ENCODE measurements at regions not wholly inside any gene's neighbourhood (a gene's known extent, or its start where the extent isn't known, plus 50 kb on each side); places are given as distances from the start of the nearest gene placed in this dataset.
"Not testable (repeated sequence)": the region's sequence is repeated elsewhere in the genome, so short reads cannot be mapped to it uniquely, and the experiment has no call there.

DNA sequence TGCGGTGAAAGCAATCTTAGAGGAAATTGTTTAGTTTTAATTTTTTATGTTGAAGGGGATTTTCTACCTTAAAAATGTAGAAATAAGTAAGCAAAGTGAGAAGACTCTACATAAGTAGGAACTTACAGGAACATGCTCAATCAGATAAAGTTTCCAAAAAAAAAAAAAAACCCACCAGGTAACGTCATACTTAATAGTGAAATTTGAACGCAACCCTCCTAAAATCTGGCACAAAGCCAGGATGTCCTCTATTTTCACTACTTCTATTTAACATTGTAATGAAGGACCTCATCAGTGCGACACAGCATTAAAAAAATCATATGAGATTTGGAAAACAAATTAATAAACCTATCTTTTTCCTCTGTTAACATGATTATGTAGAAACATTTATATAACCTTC, 135.0 kb upstream of the FAT4 start:
- Histone ChIP-seq H3K9me3 (replicated peaks; ENCODE audit: insufficient read depth, low read length) (no peaks in the 10 kb centered on the region), H3K79me2 (ENCODE audit: low read length) (no peaks in the 10 kb centered on the region), H2AFZ (ENCODE audit: low read length) (no peak overlapping the region), H3K27ac (ENCODE audit: low read length) (no peak overlapping the region), H3K36me3 (replicated peaks; ENCODE audit: insufficient read depth, low read length) (no peaks in the 10 kb centered on the region), H3K4me2 (ENCODE audit: low read depth, low read length) (no peak overlapping the region), H3K9me2 (replicated peaks; ENCODE audit: insufficient read depth, low read length) (no peaks in the 10 kb centered on the region), H3K4me3 (ENCODE audit: low read length) (no peak overlapping the region), H3K9ac (ENCODE audit: low read length) (no peak overlapping the region), H3F3A (ENCODE audit: insufficient read depth, low read length) (no peaks in the 10 kb centered on the region), H3K4me1 (ENCODE audit: low read length) (no peaks in the 10 kb centered on the region), H3K27me3 (replicated peaks; ENCODE audit: insufficient read depth, low read length) (no peaks in the 10 kb centered on the region), H4K20me1 (ENCODE audit: insufficient read depth, low read length) (no peaks in the 10 kb centered on the region)
- no peak for DNase-seq
- TF ChIP-seq EZH2phosphoT487 (IDR thresholded peaks at IDR 0.05; ENCODE audit: low read length) (no peak), EZH2 (optimal IDR thresholded peaks at IDR 0.05; ENCODE audit: low read depth, low read length) (no peak)
- TF ChIP-seq, protein P1, sequence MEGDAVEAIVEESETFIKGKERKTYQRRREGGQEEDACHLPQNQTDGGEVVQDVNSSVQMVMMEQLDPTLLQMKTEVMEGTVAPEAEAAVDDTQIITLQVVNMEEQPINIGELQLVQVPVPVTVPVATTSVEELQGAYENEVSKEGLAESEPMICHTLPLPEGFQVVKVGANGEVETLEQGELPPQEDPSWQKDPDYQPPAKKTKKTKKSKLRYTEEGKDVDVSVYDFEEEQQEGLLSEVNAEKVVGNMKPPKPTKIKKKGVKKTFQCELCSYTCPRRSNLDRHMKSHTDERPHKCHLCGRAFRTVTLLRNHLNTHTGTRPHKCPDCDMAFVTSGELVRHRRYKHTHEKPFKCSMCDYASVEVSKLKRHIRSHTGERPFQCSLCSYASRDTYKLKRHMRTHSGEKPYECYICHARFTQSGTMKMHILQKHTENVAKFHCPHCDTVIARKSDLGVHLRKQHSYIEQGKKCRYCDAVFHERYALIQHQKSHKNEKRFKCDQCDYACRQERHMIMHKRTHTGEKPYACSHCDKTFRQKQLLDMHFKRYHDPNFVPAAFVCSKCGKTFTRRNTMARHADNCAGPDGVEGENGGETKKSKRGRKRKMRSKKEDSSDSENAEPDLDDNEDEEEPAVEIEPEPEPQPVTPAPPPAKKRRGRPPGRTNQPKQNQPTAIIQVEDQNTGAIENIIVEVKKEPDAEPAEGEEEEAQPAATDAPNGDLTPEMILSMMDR (IDR thresholded peaks at IDR 0.05; ENCODE audit: low read length), result no peak

DNA sequence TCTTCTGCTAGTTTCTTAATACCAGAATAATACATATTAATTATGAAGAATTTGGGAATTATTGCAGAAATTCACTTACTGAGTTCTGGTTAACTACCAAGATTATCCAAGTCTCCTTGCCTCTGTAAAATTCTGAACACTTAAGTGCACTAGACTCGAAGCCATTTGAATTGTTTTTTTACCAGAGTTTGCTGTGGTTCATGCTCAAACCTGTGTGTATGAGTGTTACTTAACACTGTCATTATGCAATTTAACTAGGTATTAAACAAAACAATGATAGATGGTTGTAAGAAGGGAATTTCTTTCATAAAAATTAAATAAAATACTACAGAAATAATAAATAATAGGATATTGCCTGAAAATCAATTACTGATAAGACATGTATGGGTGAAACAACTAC, 145.6 kb upstream of the FAT4 start:
- H3K9me3 ChIP-seq (replicated peaks; ENCODE audit: insufficient read depth, low read length), result no peaks in the 10 kb centered on the region
- no peak overlapping the region for H3K4me2 ChIP-seq (ENCODE audit: low read depth, low read length)
- no peaks in the 10 kb centered on the region; the same call in 1 of the 2 replicates for H3K9me2 ChIP-seq (replicated peaks; ENCODE audit: insufficient read depth, low read length)
- no peaks in the 10 kb centered on the region for H3K36me3 ChIP-seq (replicated peaks; ENCODE audit: insufficient read depth, low read length)
- no peaks in the 10 kb centered on the region for H3F3A ChIP-seq (ENCODE audit: insufficient read depth, low read length)
- H3K27me3 ChIP-seq (replicated peaks; ENCODE audit: insufficient read depth, low read length), result no peaks in the 10 kb centered on the region
- DNase-seq, result no peak
- no peak overlapping the region for H2AFZ ChIP-seq (ENCODE audit: low read length)
- H3K9ac ChIP-seq (ENCODE audit: low read length), result no peak overlapping the region
- no peak overlapping the region for H3K4me3 ChIP-seq (ENCODE audit: low read length)
- H3K4me1 ChIP-seq (ENCODE audit: low read length), result no peaks in the 10 kb centered on the region
- H4K20me1 ChIP-seq (ENCODE audit: insufficient read depth, low read length), result no peaks in the 10 kb centered on the region
- no peaks in the 10 kb centered on the region for H3K79me2 ChIP-seq (ENCODE audit: low read length)
- TF ChIP-seq, protein P1 (IDR thresholded peaks at IDR 0.05; ENCODE audit: low read length), result no peak
- TF ChIP-seq EZH2phosphoT487 (IDR thresholded peaks at IDR 0.05; ENCODE audit: low read length), result no peak
- TF ChIP-seq EZH2 (optimal IDR thresholded peaks at IDR 0.05; ENCODE audit: low read depth, low read length), result no peak
- H3K27ac ChIP-seq (ENCODE audit: low read length), result no peak overlapping the region

DNA sequence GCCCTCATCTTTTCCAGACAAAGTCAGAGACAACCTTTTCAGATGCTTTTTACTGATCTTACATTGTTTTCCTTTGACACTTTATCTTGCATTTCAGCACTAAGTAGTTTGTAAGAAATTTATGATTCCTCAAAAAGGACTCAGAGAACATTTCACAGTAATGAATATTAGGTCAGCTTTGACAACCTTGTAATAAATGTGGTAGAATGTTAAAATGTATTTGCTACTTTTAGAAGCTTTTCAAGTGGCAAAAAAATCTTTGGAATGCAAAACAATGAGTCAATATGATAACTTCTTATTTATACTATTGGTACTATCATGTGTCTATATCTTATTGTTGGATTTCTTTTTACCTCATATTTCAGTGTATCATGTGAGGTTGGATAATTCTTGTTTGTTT, 146.2 kb upstream of the FAT4 start:
- H3F3A ChIP-seq (ENCODE audit: insufficient read depth, low read length), result no peaks in the 10 kb centered on the region
- H3K27me3 ChIP-seq (replicated peaks; ENCODE audit: insufficient read depth, low read length), result no peaks in the 10 kb centered on the region
- no peaks in the 10 kb centered on the region for H3K79me2 ChIP-seq (ENCODE audit: low read length)
- no peaks in the 10 kb centered on the region for H4K20me1 ChIP-seq (ENCODE audit: insufficient read depth, low read length)
- H3K36me3 ChIP-seq (replicated peaks; ENCODE audit: insufficient read depth, low read length), result no peaks in the 10 kb centered on the region
- H3K9ac ChIP-seq (ENCODE audit: low read length), result no peak overlapping the region
- H2AFZ ChIP-seq (ENCODE audit: low read length), result no peak overlapping the region
- DNase-seq, result no peak
- no peak overlapping the region for H3K27ac ChIP-seq (ENCODE audit: low read length)
- H3K4me1 ChIP-seq (ENCODE audit: low read length), result no peaks in the 10 kb centered on the region
- no peak overlapping the region for H3K4me3 ChIP-seq (ENCODE audit: low read length)
- TF ChIP-seq EZH2 (optimal IDR thresholded peaks at IDR 0.05; ENCODE audit: low read depth, low read length) (no peak), EZH2phosphoT487 (IDR thresholded peaks at IDR 0.05; ENCODE audit: low read length) (no peak)
- TF ChIP-seq, protein P1 (IDR thresholded peaks at IDR 0.05; ENCODE audit: low read length), result no peak
- no peaks in the 10 kb centered on the region for H3K9me3 ChIP-seq (replicated peaks; ENCODE audit: insufficient read depth, low read length)
- H3K4me2 ChIP-seq (ENCODE audit: low read depth, low read length), result no peak overlapping the region
- H3K9me2 ChIP-seq (replicated peaks; ENCODE audit: insufficient read depth, low read length), result no peaks in the 10 kb centered on the region; the same call in 1 of the 2 replicates

DNA sequence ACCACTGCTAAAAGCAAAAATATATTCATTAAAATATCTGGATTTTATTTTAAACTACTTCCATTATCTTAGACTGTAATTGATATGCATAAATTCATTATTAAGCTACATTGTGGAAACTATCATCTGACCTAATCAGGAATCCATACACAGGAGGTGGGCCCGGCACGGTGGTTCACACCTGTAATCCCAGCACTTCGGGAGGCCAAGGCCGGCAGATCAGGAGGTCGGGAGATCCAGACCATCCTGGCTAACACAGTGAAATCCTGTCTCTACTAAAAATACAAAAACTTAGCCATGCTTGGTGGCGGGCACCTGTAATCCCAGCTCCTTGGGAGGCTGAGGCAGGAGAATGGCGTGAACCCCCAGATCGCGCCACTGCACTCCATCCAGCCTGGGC, 148.7 kb upstream of the FAT4 start:
- not testable (repeated sequence) for H4K20me1 ChIP-seq (ENCODE audit: insufficient read depth, low read length); H3K4me3 ChIP-seq (ENCODE audit: low read length); H3K4me1 ChIP-seq (ENCODE audit: low read length); H3K9me2 ChIP-seq (replicated peaks; ENCODE audit: insufficient read depth, low read length); H3K4me2 ChIP-seq (ENCODE audit: low read depth, low read length); H3K27me3 ChIP-seq (replicated peaks; ENCODE audit: insufficient read depth, low read length); H3K36me3 ChIP-seq (replicated peaks; ENCODE audit: insufficient read depth, low read length); H3K9me3 ChIP-seq (replicated peaks; ENCODE audit: insufficient read depth, low read length); H3F3A ChIP-seq (ENCODE audit: insufficient read depth, low read length); H3K9ac ChIP-seq (ENCODE audit: low read length); H3K27ac ChIP-seq (ENCODE audit: low read length); H2AFZ ChIP-seq (ENCODE audit: low read length); H3K79me2 ChIP-seq (ENCODE audit: low read length); DNase-seq
